Thyroid gland (tissue), 4 donors: ENCODE measurements at regions not wholly inside any gene's neighbourhood (a gene's known extent, or its start where the extent isn't known, plus 50 kb on each side); places are given as distances from the start of the nearest gene placed in this dataset.

Source experiments
- CTCF ChIP-seq, 6 experiments: fragments of 200-600 bp in 3 of 6; fragments of 450-650 bp in 3 of 6; sonication (generic) in 3 of 6; IDR thresholded peaks; one replicate each; pipeline ENCODE4 v1.5.1; 2016 to 2019; ENCODE audit warnings: antibody characterized with exemption in 6 of 6, mild to moderate bottlenecking in 2 of 6, inconsistent platforms in 1 of 6, moderate library complexity in 1 of 6
- POLR2A ChIP-seq, 2 donors: fragments of 450-650 bp; IDR thresholded peaks; one replicate each; pipeline ENCODE4 v1.6.1; 2017; ENCODE audit warnings: antibody characterized with exemption in 2 of 2, mild to moderate bottlenecking in 2 of 2, moderate library complexity in 1 of 2

DNA sequence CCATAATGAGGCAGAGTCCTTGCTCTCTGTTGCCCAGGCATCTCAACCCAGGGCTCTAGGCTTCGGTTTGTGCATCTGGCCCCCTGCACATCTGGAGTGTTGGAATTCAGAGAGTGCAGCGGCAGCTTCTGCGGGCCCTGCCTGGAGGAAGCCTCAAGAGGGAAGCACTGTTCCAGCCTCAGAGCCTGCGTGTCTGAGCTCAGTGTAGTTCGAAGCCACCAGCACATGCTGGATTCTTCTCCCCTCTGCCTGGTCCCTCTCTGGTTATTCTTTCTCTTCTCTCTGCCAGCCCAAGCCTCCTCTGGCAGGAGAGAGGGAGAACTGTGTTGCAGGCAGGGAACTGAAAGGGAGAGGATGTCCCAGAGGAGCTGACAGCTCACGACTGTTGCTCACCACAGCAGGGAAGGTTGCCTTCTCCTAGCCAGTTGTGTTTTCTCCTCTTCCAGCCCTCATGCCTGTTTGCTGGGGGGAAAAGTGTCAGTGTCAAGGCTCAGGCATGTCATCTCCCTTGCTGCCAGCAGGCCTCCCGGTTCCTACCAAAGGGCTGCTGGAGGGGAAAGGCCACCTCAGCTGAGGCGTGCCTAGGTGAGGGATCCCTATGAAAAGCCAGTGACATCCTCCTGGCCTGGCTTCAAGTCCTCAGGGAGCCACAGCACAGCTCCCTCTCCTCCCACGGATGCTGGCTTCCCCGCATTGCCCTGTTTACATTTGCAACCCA lies 126.0 kb upstream of the LRFN2 start:
- TF ChIP-seq CTCF (IDR thresholded peaks at IDR 0.05): no peak
- TF ChIP-seq POLR2A (IDR thresholded peaks at IDR 0.05): no peak
